Neural progenitor cell (in vitro differentiated cells): ENCODE measurements at regions not wholly inside any gene's neighbourhood (a gene's known extent, or its start where the extent isn't known, plus 50 kb on each side); places are given as distances from the start of the nearest gene placed in this dataset.

Experiments
- DNase-seq: peaks from one replicate; pipeline ENCODE4 v3.0.0-alpha.2; 2016; ENCODE audit warnings: low spot score
- H2AFZ ChIP-seq: fragments of 200-600 bp; sonication (generic); replicated peaks from 2 replicates; pipeline ENCODE4 v1.6.1; 2016; ENCODE audit warnings: antibody characterized with exemption
- H3F3A ChIP-seq: fragments of 200-600 bp; sonication (generic); 2 replicates; pipeline ENCODE4 v1.6.1; 2016; ENCODE audit warnings: antibody characterized with exemption, low read depth
- H3K27ac ChIP-seq: fragments of 200-600 bp; sonication (generic); 2 replicates; pipeline ENCODE4 v1.5.1; 2016; ENCODE audit warnings: mild to moderate bottlenecking
- H3K27me3 ChIP-seq: fragments of 200-600 bp; sonication (generic); 2 replicates; pipeline ENCODE4 v1.6.1; 2016; ENCODE audit warnings: mild to moderate bottlenecking, moderate library complexity
- H3K36me3 ChIP-seq: fragments of 200-600 bp; sonication (generic); 2 replicates; pipeline ENCODE4 v1.5.1; 2016
- H3K4me1 ChIP-seq: fragments of 200-600 bp; sonication (generic); 2 replicates; pipeline ENCODE4 v1.6.1; 2016; ENCODE audit warnings: mixed run types
- H3K4me2 ChIP-seq: fragments of 200-600 bp; sonication (generic); 2 replicates; pipeline ENCODE4 v1.6.1; 2016
- H3K4me3 ChIP-seq: fragments of 200-600 bp; sonication (generic); 2 replicates; pipeline ENCODE4 v1.5.1; 2016
- H3K79me2 ChIP-seq: fragments of 200-600 bp; sonication (generic); 2 replicates; pipeline ENCODE4 v1.6.1; 2016; ENCODE audit warnings: low read depth
- H3K9ac ChIP-seq: fragments of 200-600 bp; sonication (generic); 2 replicates; pipeline ENCODE4 v1.6.1; 2016
- H3K9me3 ChIP-seq: fragments of 200-600 bp; sonication (generic); 2 replicates; pipeline ENCODE4 v1.5.1; 2016; ENCODE audit warnings: low read depth
- H4K20me1 ChIP-seq: fragments of 200-600 bp; sonication (generic); 2 replicates; pipeline ENCODE4 v1.6.1; 2016; ENCODE audit warnings: low read depth
- H3K27ac Mint-ChIP-seq: 3 replicates; pipeline ENCODE4 v1.8.0; 2021; ENCODE audit warnings: mixed read lengths
- H3K27me3 Mint-ChIP-seq: 2 replicates; pipeline ENCODE4 v1.8.0; 2022; ENCODE audit warnings: low read depth, mild to moderate bottlenecking, inconsistent platforms, moderate library complexity, mixed read lengths; ENCODE audit not compliant: insufficient read depth
- H3K36me3 Mint-ChIP-seq: 3 replicates; pipeline ENCODE4 v1.8.0; 2021; ENCODE audit warnings: mixed read lengths
- H3K4me1 Mint-ChIP-seq: 3 replicates; pipeline ENCODE4 v1.8.0; 2021; ENCODE audit warnings: mixed read lengths
- H3K4me3 Mint-ChIP-seq: 3 replicates; pipeline ENCODE4 v1.8.0; 2021; ENCODE audit warnings: mild to moderate bottlenecking, moderate library complexity, mixed read lengths
- H3K9me3 Mint-ChIP-seq: 3 replicates; pipeline ENCODE4 v1.8.0; 2020; ENCODE audit warnings: mixed read lengths
- EZH2 ChIP-seq: fragments of 200-600 bp; sonication (generic); IDR thresholded peaks from 2 replicates; pipeline ENCODE4 v1.6.1; 2017; ENCODE audit warnings: antibody characterized with exemption, mild to moderate bottlenecking, moderate library complexity
- EZH2phosphoT487 ChIP-seq: fragments of 200-600 bp; sonication (generic); IDR thresholded peaks from 2 replicates; pipeline ENCODE4 v1.6.1; 2017; ENCODE audit warnings: antibody characterized with exemption
- TF ChIP-seq, protein P1 (sequence below): fragments of 200-600 bp; sonication (generic); IDR thresholded peaks from 2 replicates; pipeline ENCODE4 v1.5.1; 2017; ENCODE audit warnings: antibody characterized with exemption, mild to moderate bottlenecking

DNA sequence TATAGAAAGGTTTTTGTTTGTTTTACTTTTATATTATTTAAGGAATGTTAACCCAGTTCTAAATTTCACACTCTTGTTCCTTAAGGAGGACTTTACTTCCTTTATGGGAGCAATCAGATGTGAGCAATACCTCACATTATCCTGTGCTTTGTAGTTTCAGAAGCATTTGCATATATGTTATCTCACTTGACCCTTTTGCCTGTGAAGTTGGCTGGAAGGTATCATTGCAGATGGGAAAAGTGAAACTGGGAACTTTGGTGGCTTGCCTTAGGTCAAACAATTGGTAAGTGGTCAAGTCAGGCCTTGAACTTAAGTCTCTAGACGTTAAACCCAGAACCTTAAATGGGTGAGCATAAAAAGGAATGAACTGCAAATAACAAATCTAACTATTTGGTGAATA is 90.6 kb downstream of the AREG start:
- TF ChIP-seq EZH2 (no peak), EZH2phosphoT487 (no peak)
- TF ChIP-seq, protein P1, sequence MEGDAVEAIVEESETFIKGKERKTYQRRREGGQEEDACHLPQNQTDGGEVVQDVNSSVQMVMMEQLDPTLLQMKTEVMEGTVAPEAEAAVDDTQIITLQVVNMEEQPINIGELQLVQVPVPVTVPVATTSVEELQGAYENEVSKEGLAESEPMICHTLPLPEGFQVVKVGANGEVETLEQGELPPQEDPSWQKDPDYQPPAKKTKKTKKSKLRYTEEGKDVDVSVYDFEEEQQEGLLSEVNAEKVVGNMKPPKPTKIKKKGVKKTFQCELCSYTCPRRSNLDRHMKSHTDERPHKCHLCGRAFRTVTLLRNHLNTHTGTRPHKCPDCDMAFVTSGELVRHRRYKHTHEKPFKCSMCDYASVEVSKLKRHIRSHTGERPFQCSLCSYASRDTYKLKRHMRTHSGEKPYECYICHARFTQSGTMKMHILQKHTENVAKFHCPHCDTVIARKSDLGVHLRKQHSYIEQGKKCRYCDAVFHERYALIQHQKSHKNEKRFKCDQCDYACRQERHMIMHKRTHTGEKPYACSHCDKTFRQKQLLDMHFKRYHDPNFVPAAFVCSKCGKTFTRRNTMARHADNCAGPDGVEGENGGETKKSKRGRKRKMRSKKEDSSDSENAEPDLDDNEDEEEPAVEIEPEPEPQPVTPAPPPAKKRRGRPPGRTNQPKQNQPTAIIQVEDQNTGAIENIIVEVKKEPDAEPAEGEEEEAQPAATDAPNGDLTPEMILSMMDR, result no peak
- no peaks in the 10 kb centered on the region for H3K9me3 ChIP-seq
- no peaks in the 10 kb centered on the region for H3K27me3 Mint-ChIP-seq
- H3K4me2 ChIP-seq, result no peak overlapping the region
- no peak for DNase-seq
- no peaks in the 10 kb centered on the region for H3K36me3 Mint-ChIP-seq
- H3K36me3 ChIP-seq, result no peaks in the 10 kb centered on the region
- H3K9me3 Mint-ChIP-seq, result no peaks in the 10 kb centered on the region
- no peak overlapping the region for H3K27ac ChIP-seq
- no peak overlapping the region for H3K4me3 Mint-ChIP-seq
- H3F3A ChIP-seq, result no peaks in the 10 kb centered on the region
- H3K4me3 ChIP-seq, result no peak overlapping the region
- no peak overlapping the region for H3K27ac Mint-ChIP-seq
- H3K9ac ChIP-seq, result no peak overlapping the region
- no peaks in the 10 kb centered on the region for H4K20me1 ChIP-seq
- no peak overlapping the region for H2AFZ ChIP-seq
- H3K27me3 ChIP-seq, result no peaks in the 10 kb centered on the region
- no peaks in the 10 kb centered on the region for H3K79me2 ChIP-seq
- no peaks in the 10 kb centered on the region for H3K4me1 Mint-ChIP-seq
- no peaks in the 10 kb centered on the region for H3K4me1 ChIP-seq

DNA sequence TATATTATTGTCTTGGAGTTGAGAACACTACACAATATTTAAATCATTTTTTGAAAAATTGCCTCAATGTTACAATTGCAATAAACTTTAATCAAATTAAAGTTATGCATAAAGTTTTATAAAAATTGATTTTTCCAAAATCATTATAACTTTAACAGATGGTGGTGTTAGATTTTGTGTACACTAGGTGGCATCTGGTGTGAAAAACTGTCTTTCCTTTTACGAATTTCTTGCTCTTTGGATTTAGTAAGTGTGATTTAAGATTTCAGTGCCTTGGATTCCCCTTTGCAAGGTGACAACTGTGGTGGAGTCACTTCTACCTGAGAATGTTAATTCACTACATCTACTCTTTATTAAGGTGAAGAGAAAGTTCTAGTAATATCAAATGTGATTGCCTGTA is 91.6 kb downstream of the AREG start:
- Histone ChIP-seq H3K4me1 (no peaks in the 10 kb centered on the region), H3K4me2 (no peak overlapping the region), H3K27ac (no peak overlapping the region), H3K36me3 (no peaks in the 10 kb centered on the region), H3K27me3 (no peaks in the 10 kb centered on the region), H2AFZ (no peak overlapping the region), H3F3A (no peaks in the 10 kb centered on the region), H3K9ac (no peak overlapping the region), H4K20me1 (no peaks in the 10 kb centered on the region), H3K9me3 (no peaks in the 10 kb centered on the region), H3K79me2 (no peaks in the 10 kb centered on the region), H3K4me3 (no peak overlapping the region)
- Mint-ChIP-seq H3K4me1 (no peaks in the 10 kb centered on the region), H3K36me3 (no peaks in the 10 kb centered on the region), H3K27ac (no peak overlapping the region), H3K9me3 (no peaks in the 10 kb centered on the region), H3K4me3 (no peak overlapping the region), H3K27me3 (no peaks in the 10 kb centered on the region)
- TF ChIP-seq EZH2phosphoT487 (no peak), EZH2 (no peak)
- TF ChIP-seq, protein P1, result peak; percentile 27
- DNase-seq, result no peak

DNA sequence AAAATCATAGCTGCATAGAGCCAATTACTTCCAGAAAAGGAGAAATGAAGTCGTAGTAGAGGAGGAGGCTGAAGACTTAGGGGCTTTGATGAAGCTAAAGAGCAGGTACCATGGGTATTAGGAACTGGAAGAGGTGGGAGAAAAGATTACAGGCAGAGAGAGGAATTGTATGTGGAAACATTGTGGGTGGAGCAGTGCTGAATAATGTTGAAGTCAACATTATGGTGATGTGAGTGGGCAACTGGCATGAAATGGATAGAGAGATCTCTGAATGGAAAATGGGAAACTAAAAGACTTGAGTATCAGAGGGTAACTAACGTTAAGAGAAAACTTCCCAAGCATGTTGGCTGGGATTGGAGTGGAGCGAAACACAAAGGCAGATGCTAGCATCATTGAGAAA is 92.5 kb downstream of the AREG start:
- no peak overlapping the region for H3K4me3 Mint-ChIP-seq
- Histone ChIP-seq H3K4me2 (no peak overlapping the region), H3K4me1 (no peaks in the 10 kb centered on the region)

More for the DNA sequence above, 92.5 kb downstream of the AREG start:
- TF ChIP-seq EZH2phosphoT487 (no peak), EZH2 (no peak)
- TF ChIP-seq, protein P1, result no peak
- Histone ChIP-seq H3K4me3 (no peak overlapping the region), H4K20me1 (no peaks in the 10 kb centered on the region), H3K79me2 (no peaks in the 10 kb centered on the region), H3K36me3 (no peaks in the 10 kb centered on the region), H2AFZ (no peak overlapping the region), H3K27ac (no peak overlapping the region), H3K27me3 (no peaks in the 10 kb centered on the region), H3K9ac (no peak overlapping the region), H3K9me3 (no peaks in the 10 kb centered on the region), H3F3A (no peaks in the 10 kb centered on the region)
- Mint-ChIP-seq H3K4me1 (no peaks in the 10 kb centered on the region), H3K9me3 (no peaks in the 10 kb centered on the region), H3K27me3 (peaks cover 3% of the 10 kb centered on the region), H3K36me3 (no peaks in the 10 kb centered on the region), H3K27ac (no peak overlapping the region)
- DNase-seq, result no peak
